Pons (tissue), 1 donor: ENCODE measurements at regions not wholly inside any gene's neighbourhood (a gene's known extent, or its start where the extent isn't known, plus 50 kb on each side); places are given as distances from the start of the nearest gene placed in this dataset.
A peak's percentile ranks its signal among the peaks of the same experiment; 100 is the strongest.

Experiments
- DNase-seq: peaks from one replicate; pipeline ENCODE4 v3.0.0-alpha.2; 2016; ENCODE audit warnings: low spot score

DNA sequence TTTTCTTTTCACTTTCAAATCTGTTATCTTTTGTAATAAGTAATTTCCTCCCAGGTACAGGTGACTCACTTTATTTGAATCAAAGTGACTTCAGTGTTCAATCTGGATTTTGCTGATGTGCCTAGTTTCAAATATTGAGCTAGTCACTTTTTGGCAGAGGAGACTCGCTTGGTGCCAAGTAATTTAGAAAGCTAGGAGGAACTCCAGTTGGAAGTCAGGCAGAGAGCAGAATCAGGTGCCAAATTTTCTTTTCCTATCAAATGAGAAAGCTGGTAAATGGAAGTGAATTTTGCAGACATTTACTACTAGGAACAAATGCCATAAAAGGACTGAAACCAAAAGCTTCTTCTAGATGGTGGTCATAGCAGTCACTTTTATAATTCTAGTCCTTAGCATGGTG is 656.0 kb upstream of the KIF2B start:
- DNase-seq = peak; percentile 3

GRCh38 chr17:53150101-53150698 is 672.5 kb upstream of the KIF2B start:
- peak; percentile 19 for DNase-seq

- no peak for DNase-seq
Measured at GRCh38 chr17:53149316-53149715, 673.4 kb upstream of the KIF2B start.

DNA sequence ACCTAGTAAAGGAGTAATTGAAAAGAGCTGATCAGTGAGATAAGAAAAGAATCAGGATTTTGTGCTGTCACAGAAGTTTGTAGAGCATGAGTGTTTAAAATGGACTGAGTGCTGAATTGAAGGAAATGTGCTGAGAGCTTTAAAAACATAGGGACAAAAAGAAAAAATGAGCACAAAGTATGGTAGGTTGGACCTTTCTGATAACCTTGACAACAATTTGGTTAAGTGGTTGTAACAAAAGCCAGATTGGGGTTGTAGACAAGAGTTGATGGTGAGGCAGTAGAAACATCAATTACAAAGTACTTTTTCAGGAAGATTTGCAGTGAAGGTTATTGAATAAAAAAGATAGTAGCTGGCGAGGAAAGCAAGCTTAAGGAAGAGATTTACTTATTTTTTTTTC is 674.7 kb upstream of the KIF2B start:
- DNase-seq = no peak

GRCh38 chr17:53142890-53143289 is 679.8 kb upstream of the KIF2B start:
- no peak for DNase-seq

DNA sequence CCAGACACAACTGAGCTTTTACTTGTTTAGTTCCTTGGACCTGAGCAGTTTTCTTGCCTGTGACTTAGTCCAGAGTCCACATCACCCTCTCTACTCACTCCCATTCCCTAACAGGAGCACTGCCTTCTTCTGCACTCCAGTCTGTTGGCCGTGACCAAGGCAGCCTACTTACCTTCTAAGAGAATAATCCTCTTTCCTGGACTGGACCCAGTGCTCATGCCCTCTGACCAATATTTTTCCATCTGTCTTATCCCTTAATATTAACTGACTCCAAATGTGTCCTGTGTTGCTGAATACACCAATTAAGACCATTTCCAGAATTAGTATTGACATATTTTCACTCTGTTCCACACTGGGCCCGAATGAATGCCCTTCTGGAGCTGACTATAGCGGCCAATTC is 681.0 kb upstream of the KIF2B start:
- no peak for DNase-seq

GRCh38 chr17:53141280-53141679 is 681.4 kb upstream of the KIF2B start:
- DNase-seq = no peak

- no peak for DNase-seq
Measured at GRCh38 chr17:53137869-53138268, 684.9 kb upstream of the KIF2B start.

GRCh38 chr17:53135969-53136368 is 686.8 kb upstream of the KIF2B start:
- DNase-seq = no peak

- DNase-seq = no peak
Measured at GRCh38 chr17:53134548-53134947, 688.2 kb upstream of the KIF2B start.

- no peak for DNase-seq
Measured at GRCh38 chr17:53133876-53134275, 688.9 kb upstream of the KIF2B start.

GRCh38 chr17:53129863-53130262 is 692.9 kb upstream of the KIF2B start:
- no peak for DNase-seq

- DNase-seq = no peak
Measured at GRCh38 chr17:53127331-53127730, 695.4 kb upstream of the KIF2B start.

DNA sequence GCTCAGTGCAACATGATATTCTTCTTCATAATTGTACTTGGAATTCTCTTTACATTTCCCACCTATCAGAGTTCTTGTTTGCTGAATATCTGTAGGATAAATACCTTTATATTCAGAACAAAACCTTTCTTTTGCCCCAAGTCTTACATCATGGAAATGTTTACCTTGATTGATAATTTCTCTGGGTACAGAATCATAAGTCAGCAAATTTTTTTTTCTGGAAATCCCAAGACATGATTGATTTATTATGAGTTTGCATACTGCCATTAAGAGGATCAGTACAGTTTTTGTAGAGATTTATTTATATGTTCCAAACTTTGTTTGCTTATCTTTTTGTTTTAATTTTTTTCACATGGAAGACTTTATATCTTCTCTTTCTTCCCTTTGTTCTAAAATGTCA is 699.8 kb upstream of the KIF2B start:
- no peak for DNase-seq

DNA sequence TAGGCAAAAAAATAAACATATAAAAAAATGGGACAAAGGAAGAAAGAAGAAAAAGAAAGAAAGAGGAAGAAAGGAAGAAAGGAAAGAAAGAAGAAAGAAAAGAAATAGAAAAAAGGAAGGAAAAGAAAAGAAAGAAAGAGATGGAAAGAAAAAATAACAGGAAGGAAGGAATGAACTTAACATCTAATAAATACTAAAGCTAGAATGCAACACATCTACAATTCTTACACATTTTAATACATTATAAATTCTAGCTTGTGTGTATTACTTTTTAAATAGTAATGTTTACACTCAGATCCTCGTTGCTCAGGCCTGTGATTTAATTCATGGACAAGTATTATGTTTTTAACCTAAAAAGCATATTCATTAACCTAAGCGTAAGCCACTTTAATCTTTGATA is 703.0 kb upstream of the KIF2B start:
- DNase-seq = no peak

DNA sequence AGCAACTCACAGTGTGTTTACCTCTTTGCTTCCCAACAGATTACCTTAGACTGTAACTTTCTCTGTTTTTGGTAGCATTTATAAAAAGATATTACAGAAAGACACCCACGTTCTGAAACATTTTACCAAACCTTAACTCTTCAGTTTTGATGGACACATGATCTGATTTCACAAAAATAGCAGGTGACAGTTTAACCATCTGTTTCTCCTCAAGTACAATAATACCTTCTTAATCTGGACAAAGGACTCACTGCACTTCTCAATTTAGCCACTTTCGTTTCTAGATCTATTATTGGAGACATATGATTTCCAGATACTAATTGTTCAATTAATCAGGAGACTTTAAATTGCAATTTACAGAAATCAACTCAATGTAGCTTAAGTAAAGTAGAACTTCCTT is 703.8 kb upstream of the KIF2B start:
- no peak for DNase-seq

DNA sequence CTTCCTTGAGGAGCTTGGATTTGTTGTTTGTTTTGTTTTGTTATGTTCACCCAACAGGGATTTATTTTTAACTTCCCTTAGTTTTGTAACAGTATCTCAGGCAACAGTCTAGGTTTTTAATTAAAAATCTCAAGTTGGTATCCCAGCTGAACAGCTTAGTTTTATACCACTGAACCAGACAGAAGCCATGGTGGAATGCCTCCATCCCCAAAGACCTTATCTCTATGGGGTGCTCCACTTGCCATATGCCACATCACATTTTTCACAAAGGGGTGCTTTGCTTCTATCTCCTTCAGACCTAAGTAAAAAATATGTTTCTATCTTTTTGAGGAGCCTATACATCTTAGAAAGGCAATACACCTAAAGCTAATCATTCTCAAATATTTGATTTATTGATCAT is 715.8 kb upstream of the KIF2B start:
- no peak for DNase-seq

DNA sequence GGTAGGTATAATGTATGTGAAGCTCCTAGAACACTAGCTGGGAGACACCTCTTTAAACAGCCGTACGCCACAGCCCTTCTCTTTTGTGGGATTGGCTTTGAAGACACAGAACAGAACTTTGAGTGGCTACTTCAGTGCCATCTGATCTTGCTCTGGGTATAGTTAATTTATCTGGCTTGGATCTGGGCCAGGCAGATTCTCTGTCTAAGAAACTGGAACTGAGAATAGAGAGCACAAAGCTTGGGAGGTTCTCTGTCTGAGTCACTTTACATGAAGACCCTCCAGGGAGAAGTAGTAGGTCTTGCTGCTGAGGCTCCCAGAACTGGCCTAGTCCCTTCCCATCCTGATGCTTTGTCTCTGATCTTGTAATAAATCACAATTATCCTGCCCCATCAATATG is 721.0 kb upstream of the KIF2B start:
- no peak for DNase-seq

- DNase-seq = no peak
Measured at GRCh38 chr17:53100126-53100525, 722.6 kb upstream of the KIF2B start.

GRCh38 chr17:53093391-53093790 is 729.3 kb upstream of the KIF2B start:
- peak; percentile 36 for DNase-seq

DNA sequence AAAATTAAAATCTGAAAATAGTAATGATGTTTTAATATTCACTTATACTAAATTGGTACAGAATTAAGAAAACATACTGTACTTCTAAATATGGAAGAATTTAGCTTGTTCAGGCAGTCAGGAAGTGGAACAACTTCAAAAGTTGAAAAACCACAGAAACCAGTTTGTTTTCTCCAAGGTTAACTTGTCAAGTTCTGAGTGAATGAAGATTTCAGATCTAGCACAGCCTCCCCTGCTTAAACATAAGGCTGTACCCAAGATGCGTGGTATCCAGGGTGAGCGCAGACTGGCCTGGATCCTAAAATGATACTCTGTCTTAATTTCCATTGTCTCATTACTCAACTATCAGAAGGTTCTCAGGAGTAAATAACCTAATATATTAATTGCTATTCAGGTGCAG is 730.7 kb upstream of the KIF2B start:
- no peak for DNase-seq

- no peak for DNase-seq
Measured at GRCh38 chr17:53090770-53091169, 732.0 kb upstream of the KIF2B start.

- DNase-seq = no peak
Measured at GRCh38 chr17:53088481-53088880, 734.2 kb upstream of the KIF2B start.

DNA sequence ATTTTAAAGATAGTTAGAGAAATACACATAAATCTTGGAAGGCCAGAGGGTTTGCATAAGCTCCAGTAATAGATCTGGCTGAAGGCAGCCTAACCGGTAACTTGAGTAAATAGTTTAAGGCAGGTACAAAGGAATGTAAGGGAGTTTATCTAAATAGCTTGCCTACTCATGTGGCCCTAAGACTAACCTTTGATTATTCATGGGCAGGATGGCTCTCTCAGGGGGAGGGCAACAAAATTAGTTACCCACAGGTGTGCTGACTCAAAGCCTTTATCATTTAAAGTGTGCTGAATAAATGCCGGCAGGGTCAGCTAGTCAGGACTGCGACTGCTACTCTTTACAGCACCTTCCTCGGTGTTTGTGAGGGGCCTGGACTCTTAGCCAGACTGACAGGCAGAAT is 761.3 kb upstream of the KIF2B start:
- DNase-seq = no peak

GRCh38 chr17:53058031-53058430 is 764.7 kb upstream of the KIF2B start:
- no peak for DNase-seq
